Adrenal gland (tissue), 5 donors: ENCODE measurements at regions not wholly inside any gene's neighbourhood (a gene's known extent, or its start where the extent isn't known, plus 50 kb on each side); places are given as distances from the start of the nearest gene placed in this dataset.

Experiments used
- CTCF ChIP-seq, 6 experiments: fragments of 450-650 bp in 4 of 6; fragments of 200-600 bp in 2 of 6; sonication (generic) in 1 of 6; IDR thresholded peaks; 1 replicate in 5 of 6; 2 replicates in 1 of 6; pipeline versions ENCODE4 v1.5.1 to v1.8.0; 2016 to 2021; ENCODE audit warnings: antibody characterized with exemption in 6 of 6, mild to moderate bottlenecking in 2 of 6, moderate library complexity in 1 of 6
- POLR2A ChIP-seq, 2 donors: fragments of 450-650 bp; IDR thresholded peaks; one replicate each; pipeline ENCODE4 v1.6.1; 2017; ENCODE audit warnings: antibody characterized with exemption in 2 of 2, mild to moderate bottlenecking in 2 of 2, moderate library complexity in 1 of 2
- donor health status: DM: no; HTN: no; CAD: no.

GRCh38 chr14:99067141-99067920, 204.7 kb downstream of the BCL11B start:
- TF ChIP-seq CTCF (IDR thresholded peaks at IDR 0.05) (no peak), POLR2A (IDR thresholded peaks at IDR 0.05) (no peak)
